Endothelial cell (in vitro differentiated cells): ENCODE measurements at regions not wholly inside any gene's neighbourhood (a gene's known extent, or its start where the extent isn't known, plus 50 kb on each side); places are given as distances from the start of the nearest gene placed in this dataset.
"Not testable (repeated sequence)": the region's sequence is repeated elsewhere in the genome, so short reads cannot be mapped to it uniquely, and the experiment has no call there.

ENCODE experiments used
- DNase-seq: peaks from one replicate; pipeline ENCODE4 v3.0.0; 2021; ENCODE audit warnings: low spot score
- H3K27ac Mint-ChIP-seq: one replicate; pipeline ENCODE4 v1.8.0; 2021; ENCODE audit warnings: mixed read lengths, inconsistent platforms; ENCODE audit not compliant: unreplicated experiment
- H3K27me3 Mint-ChIP-seq: one replicate; pipeline ENCODE4 v1.8.0; 2021; ENCODE audit warnings: mild to moderate bottlenecking, moderate library complexity, mixed read lengths, inconsistent platforms; ENCODE audit not compliant: unreplicated experiment
- H3K36me3 Mint-ChIP-seq: one replicate; pipeline ENCODE4 v1.8.0; 2021; ENCODE audit warnings: mild to moderate bottlenecking, low read depth, mixed read lengths, inconsistent platforms; ENCODE audit not compliant: unreplicated experiment
- H3K4me1 Mint-ChIP-seq: one replicate; pipeline ENCODE4 v1.8.0; 2021; ENCODE audit warnings: mild to moderate bottlenecking, mixed read lengths, inconsistent platforms; ENCODE audit not compliant: unreplicated experiment
- H3K4me3 Mint-ChIP-seq: one replicate; pipeline ENCODE4 v1.8.0; 2021; ENCODE audit warnings: mild to moderate bottlenecking, mixed read lengths, inconsistent platforms; ENCODE audit not compliant: unreplicated experiment
- H3K9me3 Mint-ChIP-seq: one replicate; pipeline ENCODE4 v1.8.0; 2021; ENCODE audit warnings: mixed read lengths, inconsistent platforms; ENCODE audit not compliant: unreplicated experiment
- CTCF ChIP-seq: fragments of 200-600 bp; sonication (generic); IDR thresholded peaks from one replicate; pipeline ENCODE4 v1.5.0; 2021; ENCODE audit warnings: antibody characterized with exemption; ENCODE audit not compliant: unreplicated experiment

- H3K36me3 Mint-ChIP-seq: peaks cover 18% of the 10 kb centered on the region
- TF ChIP-seq CTCF: no peak
- no peak overlapping the region for H3K4me3 Mint-ChIP-seq
Observed at GRCh38 chr21:9772348-9772672, 749.1 kb upstream of the TPTE start.

GRCh38 chr21:9772877-9773420, 748.4 kb upstream of the TPTE start:
- H3K4me1 Mint-ChIP-seq: not testable (repeated sequence)

More at GRCh38 chr21:9772348-9772672, 749.1 kb upstream of the TPTE start:
- Mint-ChIP-seq H3K27ac (no peak overlapping the region), H3K9me3 (peaks cover 30% of the 10 kb centered on the region), H3K4me1 (no peaks in the 10 kb centered on the region), H3K27me3 (peaks cover 20% of the 10 kb centered on the region)
- no peak for DNase-seq

GRCh38 chr21:9774347-9774746, 747.0 kb upstream of the TPTE start:
- peaks cover 27% of the 10 kb centered on the region for H3K36me3 Mint-ChIP-seq
- no peak overlapping the region for H3K4me3 Mint-ChIP-seq
- no peaks in the 10 kb centered on the region for H3K4me1 Mint-ChIP-seq
- DNase-seq: no peak
- no peak overlapping the region for H3K27ac Mint-ChIP-seq
- H3K9me3 Mint-ChIP-seq: peaks cover 49% of the 10 kb centered on the region
- no peak for TF ChIP-seq CTCF
- peaks cover 20% of the 10 kb centered on the region for H3K27me3 Mint-ChIP-seq

More at GRCh38 chr21:9772877-9773420, 748.4 kb upstream of the TPTE start:
- not testable (repeated sequence) for H3K27ac Mint-ChIP-seq, H3K4me3 Mint-ChIP-seq, DNase-seq
- peaks cover 20% of the 10 kb centered on the region for H3K27me3 Mint-ChIP-seq
- H3K36me3 Mint-ChIP-seq: peaks cover 25% of the 10 kb centered on the region
- H3K9me3 Mint-ChIP-seq: peaks cover 36% of the 10 kb centered on the region

GRCh38 chr21:9774901-9775593, 746.3 kb upstream of the TPTE start:
- not testable (repeated sequence) for DNase-seq, H3K4me1 Mint-ChIP-seq, H3K27ac Mint-ChIP-seq
- Mint-ChIP-seq H3K27me3 (peaks cover 22% of the 10 kb centered on the region), H3K9me3 (peaks cover 51% of the 10 kb centered on the region), H3K4me3 (peak overlapping the region; percentile 59), H3K36me3 (peaks cover 27% of the 10 kb centered on the region)

GRCh38 chr21:9775877-9776276, 745.5 kb upstream of the TPTE start:
- Mint-ChIP-seq H3K36me3 (peaks cover 27% of the 10 kb centered on the region), H3K27me3 (peaks cover 23% of the 10 kb centered on the region), H3K9me3 (peaks cover 58% of the 10 kb centered on the region)
- not testable (repeated sequence) for H3K4me3 Mint-ChIP-seq, H3K27ac Mint-ChIP-seq, H3K4me1 Mint-ChIP-seq, DNase-seq

GRCh38 chr21:9776286-9777020, 744.9 kb upstream of the TPTE start:
- peaks cover 23% of the 10 kb centered on the region for H3K27me3 Mint-ChIP-seq

GRCh38 chr21:9778541-9778940, 742.8 kb upstream of the TPTE start:
- H3K4me3 Mint-ChIP-seq, H3K4me1 Mint-ChIP-seq, DNase-seq, H3K27ac Mint-ChIP-seq: not testable (repeated sequence)
- H3K36me3 Mint-ChIP-seq: peaks cover 31% of the 10 kb centered on the region
- H3K9me3 Mint-ChIP-seq: peaks cover 80% of the 10 kb centered on the region
- peaks cover 24% of the 10 kb centered on the region for H3K27me3 Mint-ChIP-seq

More at GRCh38 chr21:9776286-9777020, 744.9 kb upstream of the TPTE start:
- DNase-seq, H3K27ac Mint-ChIP-seq, H3K4me1 Mint-ChIP-seq: not testable (repeated sequence)
- H3K9me3 Mint-ChIP-seq: peaks cover 61% of the 10 kb centered on the region
- peaks cover 27% of the 10 kb centered on the region for H3K36me3 Mint-ChIP-seq
- H3K4me3 Mint-ChIP-seq: peak overlapping the region; percentile 30
